GM23338 (cell line): ENCODE measurements at regions not wholly inside any gene's neighbourhood (a gene's known extent, or its start where the extent isn't known, plus 50 kb on each side); places are given as distances from the start of the nearest gene placed in this dataset.

Source experiments
- ATAC-seq: fragments of 200-7000 bp; cut with Tn5 transposase; 3 replicates; pipeline ENCODE4 v1.9.1; 2020
- DNase-seq: peaks from one replicate; pipeline ENCODE4 v3.0.0-alpha.2; 2015; ENCODE audit warnings: low spot score
- H2AFZ ChIP-seq: fragments of 200-600 bp; sonication (generic); 2 replicates; pipeline ENCODE4 v1.8.0; 2016; ENCODE audit warnings: antibody characterized with exemption, mild to moderate bottlenecking, moderate library complexity
- H3F3A ChIP-seq: fragments of 200-600 bp; sonication (generic); replicated peaks from 2 replicates; pipeline ENCODE4 v1.8.0; 2017; ENCODE audit warnings: antibody characterized with exemption, mixed run types, low read depth
- H3K27ac ChIP-seq: fragments of 200-600 bp; sonication (generic); 2 replicates; pipeline ENCODE4 v1.6.1; 2016; ENCODE audit warnings: low read depth
- H3K27me3 ChIP-seq: fragments of 200-600 bp; sonication (generic); 2 replicates; pipeline ENCODE4 v1.8.0; 2016; ENCODE audit warnings: mild to moderate bottlenecking, mixed run types, moderate library complexity; ENCODE audit not compliant: insufficient read depth
- H3K36me3 ChIP-seq: fragments of 200-600 bp; sonication (generic); 2 replicates; pipeline ENCODE4 v1.8.0; 2016; ENCODE audit warnings: mild to moderate bottlenecking; ENCODE audit not compliant: insufficient read depth
- H3K4me1 ChIP-seq: fragments of 200-600 bp; sonication (generic); 2 replicates; pipeline ENCODE4 v1.8.0; 2016; ENCODE audit warnings: mild to moderate bottlenecking, moderate library complexity; ENCODE audit not compliant: insufficient read depth
- H3K4me2 ChIP-seq: fragments of 200-600 bp; sonication (generic); 2 replicates; pipeline ENCODE4 v1.7.1; 2017; ENCODE audit warnings: mixed run types
- H3K4me3 ChIP-seq: fragments of 200-600 bp; sonication (generic); 2 replicates; pipeline ENCODE4 v1.6.1; 2016; ENCODE audit warnings: mixed run types
- H3K79me2 ChIP-seq: fragments of 200-600 bp; sonication (generic); replicated peaks from 2 replicates; pipeline ENCODE4 v1.8.0; 2017; ENCODE audit warnings: mild to moderate bottlenecking; ENCODE audit not compliant: insufficient read depth
- H3K9me2 ChIP-seq: fragments of 200-600 bp; sonication (generic); 2 replicates; pipeline ENCODE4 v1.8.0; 2017; ENCODE audit not compliant: insufficient read depth
- H4K20me1 ChIP-seq: fragments of 200-600 bp; sonication (generic); replicated peaks from 2 replicates; pipeline ENCODE4 v1.8.0; 2017; ENCODE audit warnings: mild to moderate bottlenecking; ENCODE audit not compliant: insufficient read depth
- H3K27ac Mint-ChIP-seq: 2 replicates; pipeline ENCODE4 v1.8.0; 2020; ENCODE audit warnings: inconsistent platforms, mild to moderate bottlenecking, moderate library complexity, mixed read lengths
- H3K27me3 Mint-ChIP-seq: 3 replicates; pipeline ENCODE4 v1.8.0; 2022; ENCODE audit warnings: low read depth, mild to moderate bottlenecking, moderate library complexity, mixed read lengths, inconsistent platforms; ENCODE audit not compliant: insufficient read depth, poor library complexity
- H3K36me3 Mint-ChIP-seq: 3 replicates; pipeline ENCODE4 v1.8.0; 2021; ENCODE audit warnings: low read depth, mild to moderate bottlenecking, inconsistent platforms, moderate library complexity, mixed read lengths
- H3K4me1 Mint-ChIP-seq: 3 replicates; pipeline ENCODE4 v1.8.0; 2020; ENCODE audit warnings: mild to moderate bottlenecking, inconsistent platforms, mixed read lengths
- H3K4me3 Mint-ChIP-seq: 3 replicates; pipeline ENCODE4 v1.8.0; 2021; ENCODE audit warnings: moderate library complexity, mild to moderate bottlenecking, inconsistent platforms, mixed read lengths
- H3K9me3 Mint-ChIP-seq: 3 replicates; pipeline ENCODE4 v1.8.0; 2020; ENCODE audit warnings: moderate library complexity, mild to moderate bottlenecking, inconsistent platforms, mixed read lengths
- ETS1 ChIP-seq: IDR thresholded peaks from 2 replicates; pipeline ENCODE4 v1.6.1; 2016; ENCODE audit warnings: antibody characterized with exemption
- EZH2phosphoT487 ChIP-seq: fragments of 200-600 bp; sonication (generic); IDR thresholded peaks from one replicate; pipeline ENCODE4 v1.8.1; 2018; ENCODE audit warnings: antibody characterized with exemption; ENCODE audit not compliant: unreplicated experiment
- JUNB ChIP-seq: IDR thresholded peaks from one replicate; pipeline ENCODE4 v1.6.1; 2016; ENCODE audit warnings: antibody characterized with exemption; ENCODE audit not compliant: unreplicated experiment
- STAT1 ChIP-seq: IDR thresholded peaks from one replicate; pipeline ENCODE4 v1.6.1; 2016; ENCODE audit warnings: antibody characterized with exemption; ENCODE audit not compliant: unreplicated experiment
- ZNF114 ChIP-seq: fragments of 250-450 bp; sonication (Bioruptor Pico); IDR thresholded peaks from 2 replicates; pipeline ENCODE4 v1.5.0; 2020; ENCODE audit warnings: mild to moderate bottlenecking, moderate library complexity
- TF ChIP-seq, protein P1 (sequence below): fragments of 250-450 bp; sonication (Bioruptor Pico); IDR thresholded peaks from 2 replicates; pipeline ENCODE4 v1.5.0; 2020; ENCODE audit warnings: mild to moderate bottlenecking, moderate library complexity

DNA sequence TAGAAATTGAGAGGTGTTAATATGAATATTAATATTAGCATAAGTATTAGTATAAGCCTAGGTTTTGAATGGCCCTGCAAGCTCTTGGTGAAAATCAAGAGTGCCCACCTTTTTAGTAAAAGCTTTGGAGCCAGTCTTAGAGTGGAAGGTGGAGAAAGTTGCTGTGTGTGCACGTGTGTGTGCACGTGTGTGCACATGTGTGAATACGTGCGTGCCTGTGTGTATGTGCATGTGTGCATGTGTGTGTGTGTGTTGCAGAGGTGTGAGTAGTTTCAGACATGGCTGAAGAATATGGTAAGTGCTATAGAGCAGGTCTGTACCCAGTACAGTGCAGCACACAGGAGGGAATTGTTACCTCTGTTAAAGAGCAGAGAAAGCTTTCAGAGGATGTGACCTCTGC lies 74.3 kb downstream of the BOD1 start:
- H3K27ac Mint-ChIP-seq: no peak overlapping the region
- H3K4me3 ChIP-seq: no peak overlapping the region
- no peaks in the 10 kb centered on the region for H3K79me2 ChIP-seq
- no peaks in the 10 kb centered on the region; the same call in 1 of the 2 replicates for H3K9me2 ChIP-seq
- no peaks in the 10 kb centered on the region for H3K36me3 Mint-ChIP-seq
- ATAC-seq: no peak
- no peaks in the 10 kb centered on the region for H3K36me3 ChIP-seq
- H3F3A ChIP-seq: no peaks in the 10 kb centered on the region
- H3K27ac ChIP-seq: no peak overlapping the region
- no peaks in the 10 kb centered on the region for H3K27me3 ChIP-seq
- DNase-seq: no peak
- H3K9me3 Mint-ChIP-seq: no peaks in the 10 kb centered on the region; the same call in 2 of the 3 replicates
- no peaks in the 10 kb centered on the region for H4K20me1 ChIP-seq
- TF ChIP-seq EZH2phosphoT487 (no peak), STAT1 (no peak)
- TF ChIP-seq, protein P1, sequence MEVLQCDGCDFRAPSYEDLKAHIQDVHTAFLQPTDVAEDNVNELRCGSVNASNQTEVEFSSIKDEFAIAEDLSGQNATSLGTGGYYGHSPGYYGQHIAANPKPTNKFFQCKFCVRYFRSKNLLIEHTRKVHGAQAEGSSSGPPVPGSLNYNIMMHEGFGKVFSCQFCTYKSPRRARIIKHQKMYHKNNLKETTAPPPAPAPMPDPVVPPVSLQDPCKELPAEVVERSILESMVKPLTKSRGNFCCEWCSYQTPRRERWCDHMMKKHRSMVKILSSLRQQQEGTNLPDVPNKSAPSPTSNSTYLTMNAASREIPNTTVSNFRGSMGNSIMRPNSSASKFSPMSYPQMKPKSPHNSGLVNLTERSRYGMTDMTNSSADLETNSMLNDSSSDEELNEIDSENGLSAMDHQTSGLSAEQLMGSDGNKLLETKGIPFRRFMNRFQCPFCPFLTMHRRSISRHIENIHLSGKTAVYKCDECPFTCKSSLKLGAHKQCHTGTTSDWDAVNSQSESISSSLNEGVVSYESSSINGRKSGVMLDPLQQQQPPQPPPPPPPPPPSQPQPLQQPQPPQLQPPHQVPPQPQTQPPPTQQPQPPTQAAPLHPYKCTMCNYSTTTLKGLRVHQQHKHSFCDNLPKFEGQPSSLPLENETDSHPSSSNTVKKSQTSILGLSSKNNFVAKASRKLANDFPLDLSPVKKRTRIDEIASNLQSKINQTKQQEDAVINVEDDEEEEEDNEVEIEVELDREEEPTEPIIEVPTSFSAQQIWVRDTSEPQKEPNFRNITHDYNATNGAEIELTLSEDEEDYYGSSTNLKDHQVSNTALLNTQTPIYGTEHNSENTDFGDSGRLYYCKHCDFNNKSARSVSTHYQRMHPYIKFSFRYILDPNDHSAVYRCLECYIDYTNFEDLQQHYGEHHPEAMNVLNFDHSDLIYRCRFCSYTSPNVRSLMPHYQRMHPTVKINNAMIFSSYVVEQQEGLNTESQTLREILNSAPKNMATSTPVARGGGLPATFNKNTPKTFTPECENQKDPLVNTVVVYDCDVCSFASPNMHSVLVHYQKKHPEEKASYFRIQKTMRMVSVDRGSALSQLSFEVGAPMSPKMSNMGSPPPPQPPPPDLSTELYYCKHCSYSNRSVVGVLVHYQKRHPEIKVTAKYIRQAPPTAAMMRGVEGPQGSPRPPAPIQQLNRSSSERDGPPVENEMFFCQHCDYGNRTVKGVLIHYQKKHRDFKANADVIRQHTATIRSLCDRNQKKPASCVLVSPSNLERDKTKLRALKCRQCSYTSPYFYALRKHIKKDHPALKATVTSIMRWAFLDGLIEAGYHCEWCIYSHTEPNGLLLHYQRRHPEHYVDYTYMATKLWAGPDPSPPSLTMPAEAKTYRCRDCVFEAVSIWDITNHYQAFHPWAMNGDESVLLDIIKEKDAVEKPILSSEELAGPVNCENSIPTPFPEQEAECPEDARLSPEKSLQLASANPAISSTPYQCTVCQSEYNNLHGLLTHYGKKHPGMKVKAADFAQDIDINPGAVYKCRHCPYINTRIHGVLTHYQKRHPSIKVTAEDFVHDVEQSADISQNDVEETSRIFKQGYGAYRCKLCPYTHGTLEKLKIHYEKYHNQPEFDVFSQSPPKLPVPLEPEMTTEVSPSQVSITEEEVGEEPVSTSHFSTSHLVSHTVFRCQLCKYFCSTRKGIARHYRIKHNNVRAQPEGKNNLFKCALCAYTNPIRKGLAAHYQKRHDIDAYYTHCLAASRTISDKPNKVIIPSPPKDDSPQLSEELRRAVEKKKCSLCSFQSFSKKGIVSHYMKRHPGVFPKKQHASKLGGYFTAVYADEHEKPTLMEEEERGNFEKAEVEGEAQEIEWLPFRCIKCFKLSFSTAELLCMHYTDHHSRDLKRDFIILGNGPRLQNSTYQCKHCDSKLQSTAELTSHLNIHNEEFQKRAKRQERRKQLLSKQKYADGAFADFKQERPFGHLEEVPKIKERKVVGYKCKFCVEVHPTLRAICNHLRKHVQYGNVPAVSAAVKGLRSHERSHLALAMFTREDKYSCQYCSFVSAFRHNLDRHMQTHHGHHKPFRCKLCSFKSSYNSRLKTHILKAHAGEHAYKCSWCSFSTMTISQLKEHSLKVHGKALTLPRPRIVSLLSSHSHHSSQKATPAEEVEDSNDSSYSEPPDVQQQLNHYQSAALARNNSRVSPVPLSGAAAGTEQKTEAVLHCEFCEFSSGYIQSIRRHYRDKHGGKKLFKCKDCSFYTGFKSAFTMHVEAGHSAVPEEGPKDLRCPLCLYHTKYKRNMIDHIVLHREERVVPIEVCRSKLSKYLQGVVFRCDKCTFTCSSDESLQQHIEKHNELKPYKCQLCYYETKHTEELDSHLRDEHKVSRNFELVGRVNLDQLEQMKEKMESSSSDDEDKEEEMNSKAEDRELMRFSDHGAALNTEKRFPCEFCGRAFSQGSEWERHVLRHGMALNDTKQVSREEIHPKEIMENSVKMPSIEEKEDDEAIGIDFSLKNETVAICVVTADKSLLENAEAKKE (CRISPR knock-in tag): no peak
- no peaks in the 10 kb centered on the region for H3K4me1 Mint-ChIP-seq
- H3K4me2 ChIP-seq: no peak overlapping the region
- peaks cover 2% of the 10 kb centered on the region for H3K27me3 Mint-ChIP-seq
- H3K4me1 ChIP-seq: no peaks in the 10 kb centered on the region
- H3K4me3 Mint-ChIP-seq: no peak overlapping the region
- no peak overlapping the region for H2AFZ ChIP-seq

DNA sequence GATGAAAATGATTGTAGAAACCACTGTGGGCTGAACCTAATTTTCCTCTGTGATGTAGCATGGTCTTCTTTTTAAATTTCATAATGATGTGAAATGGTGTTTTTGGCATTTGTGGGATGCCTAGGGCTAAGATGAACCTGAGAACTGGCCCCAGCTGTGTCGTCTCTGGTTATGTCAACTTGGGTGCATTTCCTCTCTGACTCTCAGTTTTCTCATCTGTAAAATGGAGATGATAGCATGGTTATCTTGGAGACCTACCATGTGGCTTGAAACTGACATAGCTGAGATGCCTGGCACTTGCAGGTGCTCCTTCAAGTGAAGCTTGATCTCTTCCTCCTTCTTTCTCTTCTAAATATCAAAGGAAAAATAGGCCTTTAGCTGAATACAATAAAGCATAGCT lies 77.8 kb downstream of the BOD1 start:
- H4K20me1 ChIP-seq: no peaks in the 10 kb centered on the region
- Mint-ChIP-seq H3K9me3 (no peaks in the 10 kb centered on the region), H3K27ac (no peak overlapping the region), H3K4me3 (no peak overlapping the region), H3K27me3 (peaks cover 6% of the 10 kb centered on the region), H3K36me3 (no peaks in the 10 kb centered on the region), H3K4me1 (no peaks in the 10 kb centered on the region; the same call in 2 of the 3 replicates)
- H3K4me3 ChIP-seq: no peak overlapping the region
- no peaks in the 10 kb centered on the region; the same call in 1 of the 2 replicates for H3K9me2 ChIP-seq
- H3K79me2 ChIP-seq: no peaks in the 10 kb centered on the region
- no peak for DNase-seq
- no peak overlapping the region for H3K27ac ChIP-seq
- no peak overlapping the region for H3K4me2 ChIP-seq
- no peaks in the 10 kb centered on the region for H3K4me1 ChIP-seq
- H3K27me3 ChIP-seq: no peaks in the 10 kb centered on the region
- no peaks in the 10 kb centered on the region for H3F3A ChIP-seq
- ATAC-seq: no peak
- no peak overlapping the region for H2AFZ ChIP-seq
- H3K36me3 ChIP-seq: no peaks in the 10 kb centered on the region
- TF ChIP-seq ETS1 (no peak), JUNB (no peak), ZNF114 (CRISPR knock-in tag) (no peak)
- TF ChIP-seq, protein P1 (CRISPR knock-in tag): no peak
